OCI-LY1 (cell line): ENCODE measurements at regions not wholly inside any gene's neighbourhood (a gene's known extent, or its start where the extent isn't known, plus 50 kb on each side); places are given as distances from the start of the nearest gene placed in this dataset.

Experiments used
- CTCF ChIP-seq: fragments of 200-600 bp; sonication (generic), shearing (Covaris generic); IDR thresholded peaks from 2 replicates; pipeline ENCODE4 v1.5.1; 2017; ENCODE audit warnings: mild to moderate bottlenecking, antibody characterized with exemption, low read length, moderate library complexity, mixed read lengths
- EZH2 ChIP-seq: fragments of 200-600 bp; sonication (generic), shearing (Covaris generic); IDR thresholded peaks from 2 replicates; pipeline ENCODE4 v1.8.0; 2017; ENCODE audit warnings: borderline replicate concordance, mixed run types, mild to moderate bottlenecking, antibody characterized with exemption, low read length, moderate library complexity, mixed read lengths

- no peak for TF ChIP-seq CTCF
- TF ChIP-seq EZH2: no peak
Observed at GRCh38 chr13:47463726-47464125, 537.3 kb downstream of the SUCLA2 start.
